ENCODE measurements at regions not wholly inside any gene's neighbourhood (a gene's known extent, or its start where the extent isn't known, plus 50 kb on each side); places are given as distances from the start of the nearest gene placed in this dataset.

DNA sequence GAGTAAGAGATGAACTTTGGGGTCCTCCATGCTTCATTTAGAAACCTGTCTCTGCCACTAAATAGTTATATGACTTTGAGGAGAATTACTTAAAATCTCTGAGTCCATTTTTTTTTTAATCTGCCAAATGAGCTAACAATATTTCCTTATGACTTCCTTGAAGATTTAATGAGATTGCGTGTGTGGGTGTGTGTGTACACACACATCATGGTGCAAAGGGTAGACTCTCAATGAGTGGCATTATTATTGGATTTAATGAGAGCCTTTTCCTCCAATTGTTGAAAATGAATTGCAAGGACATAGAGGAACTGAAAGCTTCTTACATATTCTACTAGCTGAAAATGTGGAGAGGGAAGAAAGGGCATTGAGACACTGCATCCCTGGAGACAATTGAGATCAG is 573.5 kb upstream of the LUZP2 start:
- no peak overlapping the region for H3K4me3 ChIP-seq (ENCODE audit: low read depth, low read length, poor library complexity, severe bottlenecking)
- ChIA-PET CTCF (no interaction called here), POLR2A (ENCODE audit: low non-redundant PET) (no interaction called here)
- no peaks in the 10 kb centered on the region for H3K27me3 ChIP-seq (replicated peaks; ENCODE audit: insufficient read depth, low read depth, low read length, poor library complexity)
- no peak for DNase-seq (ENCODE audit: low spot score)
- TF ChIP-seq, protein P1, sequence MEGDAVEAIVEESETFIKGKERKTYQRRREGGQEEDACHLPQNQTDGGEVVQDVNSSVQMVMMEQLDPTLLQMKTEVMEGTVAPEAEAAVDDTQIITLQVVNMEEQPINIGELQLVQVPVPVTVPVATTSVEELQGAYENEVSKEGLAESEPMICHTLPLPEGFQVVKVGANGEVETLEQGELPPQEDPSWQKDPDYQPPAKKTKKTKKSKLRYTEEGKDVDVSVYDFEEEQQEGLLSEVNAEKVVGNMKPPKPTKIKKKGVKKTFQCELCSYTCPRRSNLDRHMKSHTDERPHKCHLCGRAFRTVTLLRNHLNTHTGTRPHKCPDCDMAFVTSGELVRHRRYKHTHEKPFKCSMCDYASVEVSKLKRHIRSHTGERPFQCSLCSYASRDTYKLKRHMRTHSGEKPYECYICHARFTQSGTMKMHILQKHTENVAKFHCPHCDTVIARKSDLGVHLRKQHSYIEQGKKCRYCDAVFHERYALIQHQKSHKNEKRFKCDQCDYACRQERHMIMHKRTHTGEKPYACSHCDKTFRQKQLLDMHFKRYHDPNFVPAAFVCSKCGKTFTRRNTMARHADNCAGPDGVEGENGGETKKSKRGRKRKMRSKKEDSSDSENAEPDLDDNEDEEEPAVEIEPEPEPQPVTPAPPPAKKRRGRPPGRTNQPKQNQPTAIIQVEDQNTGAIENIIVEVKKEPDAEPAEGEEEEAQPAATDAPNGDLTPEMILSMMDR (conservative IDR thresholded peaks at IDR 0.05; ENCODE audit: low read depth, low read length): no peak
- TF ChIP-seq EZH2 (IDR thresholded peaks at IDR 0.05; ENCODE audit: borderline replicate concordance, low read depth, low read length, poor library complexity, severe bottlenecking): no peak
- no peak overlapping the region for H3K27ac ChIP-seq (ENCODE audit: low read depth, low read length, poor library complexity, severe bottlenecking)
- intact Hi-C loops (cut with micrococcal nuclease; ENCODE audit: unreplicated experiment): no loop called here
- no TSS peak for BruUV-seq (replicated peaks)
- H3K4me1 ChIP-seq (ENCODE audit: insufficient read depth, low read length, poor library complexity, severe bottlenecking): no peaks in the 10 kb centered on the region
- no peaks in the 10 kb centered on the region for H3K9me3 ChIP-seq (ENCODE audit: low read depth, low read length, poor library complexity, severe bottlenecking)
- no peaks in the 10 kb centered on the region for H3K36me3 ChIP-seq (ENCODE audit: insufficient read depth, low read length, poor library complexity, severe bottlenecking)

DNA sequence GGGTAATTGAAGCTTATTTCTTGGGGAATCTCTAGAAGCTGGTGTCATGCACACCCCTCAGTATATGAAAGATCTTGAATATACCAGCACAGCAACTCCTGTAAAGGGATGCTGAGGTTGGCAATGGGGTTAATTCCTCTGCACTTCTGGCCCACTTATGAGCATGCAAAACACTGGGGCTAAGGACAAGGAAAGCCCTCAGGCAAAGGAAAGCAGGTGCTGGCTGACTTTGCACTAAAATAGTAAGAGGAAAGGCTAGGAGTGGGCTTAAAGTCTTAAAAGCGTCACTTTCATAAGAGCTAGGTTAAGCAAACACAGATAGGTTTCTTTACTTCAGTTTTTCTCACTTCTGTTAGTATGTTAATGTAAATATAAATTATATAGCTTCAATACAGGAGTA is 572.6 kb upstream of the LUZP2 start:
- intact Hi-C loops (cut with micrococcal nuclease; ENCODE audit: unreplicated experiment): no loop called here

DNA sequence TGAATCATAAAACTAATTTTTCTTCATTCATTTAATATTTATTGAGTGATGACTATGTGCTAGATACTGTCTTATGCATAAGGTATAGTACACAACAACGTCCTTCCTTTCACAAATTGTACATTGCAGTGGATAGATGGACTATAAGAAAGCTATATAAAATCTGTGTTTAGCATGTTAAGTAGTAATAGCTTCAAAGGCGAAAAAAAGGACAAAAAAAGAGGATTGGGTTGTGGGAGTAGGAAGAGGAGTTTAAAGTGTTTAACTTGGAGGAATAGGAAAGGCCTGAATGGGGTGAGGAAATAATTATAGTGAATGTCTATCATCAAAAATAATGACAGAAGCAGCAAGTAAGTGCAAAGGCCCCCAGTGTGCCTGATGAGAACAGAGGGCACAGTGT is 565.4 kb upstream of the LUZP2 start:
- TF ChIP-seq EZH2 (IDR thresholded peaks at IDR 0.05; ENCODE audit: borderline replicate concordance, low read depth, low read length, poor library complexity, severe bottlenecking): no peak
- TF ChIP-seq, protein P1 (conservative IDR thresholded peaks at IDR 0.05; ENCODE audit: low read depth, low read length): no peak
- intact Hi-C loops (cut with micrococcal nuclease; ENCODE audit: unreplicated experiment): no loop called here
- CTCF ChIA-PET: no interaction called here
- Histone ChIP-seq H3K27me3 (replicated peaks; ENCODE audit: insufficient read depth, low read depth, low read length, poor library complexity) (no peaks in the 10 kb centered on the region), H3K4me3 (ENCODE audit: low read depth, low read length, poor library complexity, severe bottlenecking) (no peak overlapping the region), H3K27ac (ENCODE audit: low read depth, low read length, poor library complexity, severe bottlenecking) (no peak overlapping the region), H3K4me1 (ENCODE audit: insufficient read depth, low read length, poor library complexity, severe bottlenecking) (no peaks in the 10 kb centered on the region), H3K9me3 (ENCODE audit: low read depth, low read length, poor library complexity, severe bottlenecking) (no peaks in the 10 kb centered on the region), H3K36me3 (ENCODE audit: insufficient read depth, low read length, poor library complexity, severe bottlenecking) (no peaks in the 10 kb centered on the region)
- no peak for DNase-seq (ENCODE audit: low spot score)
- BruUV-seq (replicated peaks): no TSS peak
- POLR2A ChIA-PET (ENCODE audit: low non-redundant PET): no interaction called here

More for the DNA sequence above, 572.6 kb upstream of the LUZP2 start:
- POLR2A ChIA-PET (ENCODE audit: low non-redundant PET): no interaction called here
- no peak for DNase-seq (ENCODE audit: low spot score)
- TF ChIP-seq EZH2 (IDR thresholded peaks at IDR 0.05; ENCODE audit: borderline replicate concordance, low read depth, low read length, poor library complexity, severe bottlenecking): no peak
- TF ChIP-seq, protein P1 (conservative IDR thresholded peaks at IDR 0.05; ENCODE audit: low read depth, low read length): no peak
- no TSS peak for BruUV-seq (replicated peaks)
- CTCF ChIA-PET: no interaction called here
- H3K9me3 ChIP-seq (ENCODE audit: low read depth, low read length, poor library complexity, severe bottlenecking): no peaks in the 10 kb centered on the region
- H3K27ac ChIP-seq (ENCODE audit: low read depth, low read length, poor library complexity, severe bottlenecking): no peak overlapping the region
- no peaks in the 10 kb centered on the region for H3K4me1 ChIP-seq (ENCODE audit: insufficient read depth, low read length, poor library complexity, severe bottlenecking)
- no peak overlapping the region for H3K4me3 ChIP-seq (ENCODE audit: low read depth, low read length, poor library complexity, severe bottlenecking)
- H3K27me3 ChIP-seq (replicated peaks; ENCODE audit: insufficient read depth, low read depth, low read length, poor library complexity): no peaks in the 10 kb centered on the region
- H3K36me3 ChIP-seq (ENCODE audit: insufficient read depth, low read length, poor library complexity, severe bottlenecking): no peaks in the 10 kb centered on the region
